GM19023 (cell line): ENCODE measurements at regions not wholly inside any gene's neighbourhood (a gene's known extent, or its start where the extent isn't known, plus 50 kb on each side); places are given as distances from the start of the nearest gene placed in this dataset.
"Not testable (repeated sequence)": the region's sequence is repeated elsewhere in the genome, so short reads cannot be mapped to it uniquely, and the experiment has no call there.

Experiments
- ATAC-seq: cut with Tn5 transposase; IDR thresholded peaks from one replicate; pipeline ENCODE4 v1.9.1; 2021; ENCODE audit warnings: mild to moderate bottlenecking, moderate library complexity; ENCODE audit not compliant: unreplicated experiment

- ATAC-seq, result no peak
Measured at GRCh38 chr12:116427200-116427930, 131.8 kb upstream of the MAP1LC3B2 start.

GRCh38 chr12:116429826-116430360 is 129.3 kb upstream of the MAP1LC3B2 start:
- ATAC-seq, result no peak

GRCh38 chr12:116430911-116431565 is 128.1 kb upstream of the MAP1LC3B2 start:
- ATAC-seq, result no peak

DNA sequence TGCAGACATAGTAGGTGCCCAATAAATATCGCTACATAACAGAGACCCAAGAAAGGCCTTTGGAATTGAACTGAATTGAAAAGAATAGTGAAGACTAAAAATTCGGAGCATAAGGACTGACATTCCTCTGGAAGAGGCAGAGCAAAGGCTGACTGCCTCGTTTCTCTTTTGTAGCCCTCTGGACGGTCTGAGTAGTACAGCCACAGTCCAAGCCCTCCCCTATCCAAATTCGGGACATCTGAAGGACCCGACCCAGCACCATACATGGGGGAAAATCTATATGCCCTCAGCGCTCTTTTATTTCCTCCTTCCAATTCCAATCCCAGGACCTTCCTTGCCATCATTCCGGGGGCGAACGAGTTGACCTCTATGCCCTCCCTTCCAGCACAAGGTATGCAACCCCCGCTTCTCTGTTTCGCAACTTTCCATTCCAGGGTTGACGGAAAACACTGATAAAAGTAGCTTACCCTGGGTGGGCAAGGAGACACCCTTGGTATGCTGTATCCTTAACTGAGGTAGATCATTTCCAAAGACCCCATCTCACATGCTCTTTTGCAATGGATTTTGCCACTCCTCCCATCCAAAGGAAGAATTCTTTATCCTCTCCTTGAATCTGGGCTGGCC is 127.4 kb upstream of the MAP1LC3B2 start:
- ATAC-seq, result no peak

DNA sequence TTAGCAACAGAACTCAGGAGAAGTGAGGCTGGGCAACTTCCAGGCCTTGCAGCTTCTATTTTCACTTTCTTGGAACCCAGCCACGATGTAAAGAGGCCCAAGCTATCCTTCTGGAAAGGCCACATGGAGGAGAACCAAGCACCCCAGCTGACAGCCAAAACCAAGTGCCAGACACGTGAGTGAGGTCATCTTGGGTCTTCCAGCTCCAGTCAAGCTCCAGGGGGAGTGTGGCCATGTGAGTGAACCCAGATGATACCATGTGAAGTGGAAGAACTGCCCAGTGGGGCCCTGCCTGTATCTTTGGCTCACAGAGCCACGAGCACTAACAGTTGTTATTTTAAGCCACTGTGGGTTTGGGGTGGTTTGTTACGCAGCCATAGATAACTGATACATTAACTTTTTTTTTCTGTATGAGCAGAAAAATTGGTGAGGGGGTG is 126.8 kb upstream of the MAP1LC3B2 start:
- no peak for ATAC-seq

DNA sequence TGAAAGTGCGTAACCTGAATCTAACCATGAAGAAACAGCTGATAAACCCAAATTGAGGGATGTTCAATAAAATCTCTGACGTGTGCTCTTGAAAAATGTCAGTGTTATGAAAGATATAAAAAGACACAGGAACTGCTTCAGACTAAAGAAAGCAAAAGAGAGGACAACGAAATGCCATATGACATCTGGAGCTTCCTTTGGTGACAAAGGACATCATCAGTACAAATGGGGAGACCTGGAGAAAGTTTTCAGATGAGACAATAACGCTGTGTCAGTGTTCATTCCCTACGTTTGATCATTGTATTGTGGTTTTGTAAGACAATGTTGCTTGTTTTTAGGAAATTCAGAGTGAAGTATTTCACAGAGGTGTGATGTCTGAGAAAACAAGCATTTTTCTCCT is 125.9 kb upstream of the MAP1LC3B2 start:
- no peak for ATAC-seq

GRCh38 chr12:116434155-116435011 is 124.8 kb upstream of the MAP1LC3B2 start:
- ATAC-seq, result no peak

GRCh38 chr12:116435984-116436383 is 123.2 kb upstream of the MAP1LC3B2 start:
- ATAC-seq, result no peak

- no peak for ATAC-seq
Measured at GRCh38 chr12:116436561-116437249, 122.5 kb upstream of the MAP1LC3B2 start.

DNA sequence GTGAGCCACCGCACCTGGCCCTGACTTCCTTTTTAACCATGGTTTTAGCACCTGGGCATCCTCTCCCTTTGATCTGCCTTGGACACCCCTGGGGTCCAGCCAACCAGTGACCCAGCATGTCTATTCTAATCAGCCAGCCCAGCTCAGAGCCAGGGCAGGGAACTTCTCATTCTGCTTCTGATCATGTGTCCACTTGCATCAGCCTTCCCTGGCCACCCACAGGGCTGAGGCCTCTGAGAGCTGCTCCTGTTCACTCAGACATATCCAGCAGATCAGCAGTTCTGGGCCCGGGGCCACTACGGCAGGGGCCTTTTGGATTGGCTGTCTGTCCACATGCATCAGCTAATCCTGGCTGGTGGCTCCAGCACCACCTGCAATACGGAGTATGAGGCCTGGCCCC is 117.9 kb upstream of the MAP1LC3B2 start:
- ATAC-seq, result no peak

DNA sequence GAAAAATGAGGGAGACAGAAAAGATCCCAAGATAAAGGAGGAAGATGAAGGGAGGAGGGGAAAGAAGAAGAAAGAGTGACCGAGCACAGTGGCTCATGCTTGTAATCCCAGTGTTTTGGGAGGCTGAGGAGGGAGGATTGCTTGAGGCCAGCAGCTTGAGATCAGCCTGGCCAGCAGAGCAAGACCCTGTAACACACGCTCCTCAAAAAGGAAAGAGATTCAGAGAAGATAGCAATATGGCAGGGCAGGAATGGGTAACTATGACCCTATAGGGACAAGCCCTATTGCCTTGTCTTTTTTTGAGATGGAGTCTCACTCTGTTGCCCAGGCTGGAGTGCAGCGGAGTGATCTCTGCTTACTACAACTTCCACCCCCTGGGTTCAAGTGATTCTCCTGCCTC is 116.9 kb upstream of the MAP1LC3B2 start:
- ATAC-seq, result no peak

DNA sequence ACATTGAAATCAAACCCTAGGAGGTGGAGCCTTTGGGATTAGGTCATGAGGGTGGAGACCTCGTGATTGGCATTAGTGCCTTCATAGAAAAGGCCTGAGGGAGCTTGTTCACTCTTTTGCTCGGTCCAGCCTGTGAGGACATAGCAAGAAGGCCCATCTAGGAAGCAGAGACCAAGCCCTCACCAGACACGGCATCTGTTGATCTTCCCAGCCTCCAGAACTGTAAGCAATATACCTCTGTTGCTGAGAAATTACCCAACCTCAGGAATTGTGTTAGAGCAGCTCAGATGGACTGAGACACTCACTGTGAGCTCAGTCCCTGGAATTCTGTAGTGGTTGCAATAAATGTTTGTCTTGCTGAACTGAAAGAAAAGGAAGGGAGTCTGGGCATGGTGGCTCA is 116.2 kb upstream of the MAP1LC3B2 start:
- no peak for ATAC-seq

DNA sequence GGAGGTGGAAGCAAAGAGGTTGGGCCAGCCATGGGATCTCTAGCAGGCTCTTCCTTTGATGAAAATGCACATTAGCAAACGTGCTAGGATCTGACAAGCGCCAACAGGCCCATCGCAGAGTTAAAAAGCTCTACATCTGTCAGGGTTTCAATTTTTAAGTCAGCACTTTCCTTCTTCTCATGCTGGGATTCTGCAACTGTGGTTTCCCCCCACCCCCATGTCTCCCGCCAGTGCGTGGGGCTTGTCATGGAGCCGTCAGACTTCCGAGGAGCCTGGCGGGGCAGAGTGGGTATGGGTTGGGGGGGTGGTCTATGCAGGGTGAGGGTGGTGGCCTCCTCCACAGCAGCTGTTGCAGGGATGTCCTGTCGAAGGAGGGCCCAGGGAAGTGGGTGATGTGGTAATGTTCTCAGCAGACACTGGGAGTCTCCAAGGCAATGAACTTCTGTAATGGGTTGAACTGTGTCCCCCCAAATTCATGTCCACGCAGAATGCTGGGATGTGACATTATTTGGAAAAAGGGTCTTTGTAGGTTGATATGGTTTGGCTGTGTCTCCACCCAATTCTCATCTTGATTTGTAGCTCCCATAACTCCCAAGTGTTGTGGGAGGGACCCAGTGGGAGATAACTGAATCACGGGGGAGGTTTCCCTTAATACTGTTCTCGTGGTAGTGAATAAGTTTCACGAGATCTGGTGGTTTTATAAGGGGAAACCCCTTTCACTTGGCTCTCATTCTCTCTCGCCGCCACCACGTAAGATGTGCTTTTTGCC is 115.2 kb upstream of the MAP1LC3B2 start:
- ATAC-seq, result no peak

- no peak for ATAC-seq
Measured at GRCh38 chr12:116444590-116444943, 114.6 kb upstream of the MAP1LC3B2 start.

DNA sequence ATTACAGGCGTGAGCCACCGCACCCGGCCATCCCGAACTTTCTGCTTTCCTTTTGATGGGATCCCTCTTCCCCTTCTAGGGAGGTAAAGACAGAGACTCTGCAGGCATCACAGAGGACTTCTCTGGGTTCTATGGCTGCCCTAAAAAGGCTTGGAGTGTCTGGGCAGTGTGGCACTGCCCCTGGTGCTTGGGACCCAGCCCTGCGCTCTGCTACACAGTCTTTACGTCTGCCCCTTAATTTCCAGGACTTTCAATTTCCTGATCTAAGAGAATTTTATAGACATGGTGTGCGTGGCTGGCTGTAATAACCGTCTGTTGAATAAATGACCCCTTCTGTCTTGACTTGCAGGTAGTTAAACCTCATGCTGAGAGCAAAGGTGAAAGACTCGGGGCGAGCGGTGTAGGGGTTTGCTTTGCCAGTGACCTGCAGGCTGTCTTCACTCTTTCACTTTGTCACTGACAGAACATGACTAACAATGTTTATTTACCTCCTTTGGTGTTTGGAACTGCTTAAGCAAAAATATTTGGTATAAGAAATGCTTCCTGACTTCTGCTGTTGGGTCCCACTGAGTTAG is 110.9 kb upstream of the MAP1LC3B2 start:
- ATAC-seq, result no peak

GRCh38 chr12:116450406-116450910 is 108.7 kb upstream of the MAP1LC3B2 start:
- ATAC-seq, result no peak

- not testable (repeated sequence) for ATAC-seq
Measured at GRCh38 chr12:116452975-116453374, 106.2 kb upstream of the MAP1LC3B2 start.

DNA sequence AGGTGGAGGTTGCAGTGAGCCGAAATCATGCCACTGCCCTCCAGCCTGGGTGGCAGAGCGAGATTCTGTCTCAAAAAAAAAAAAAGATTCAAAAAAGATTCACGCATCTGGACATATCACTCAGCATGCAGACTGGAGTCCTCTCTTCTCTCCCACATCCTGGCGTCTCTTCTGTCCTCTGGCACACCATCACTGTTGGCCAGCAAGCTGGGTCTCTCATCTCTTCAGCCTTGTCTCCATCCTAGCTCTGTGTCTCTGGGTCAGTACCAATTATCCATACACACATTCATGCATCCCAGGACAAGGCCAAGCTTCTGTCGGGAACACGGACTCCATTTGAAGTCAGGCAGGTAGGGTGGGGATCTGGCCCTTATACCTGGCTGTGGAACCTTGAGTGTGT is 105.5 kb upstream of the MAP1LC3B2 start:
- no peak for ATAC-seq

GRCh38 chr12:116454076-116454475 is 105.1 kb upstream of the MAP1LC3B2 start:
- ATAC-seq, result no peak
